ENCODE measurements at regions not wholly inside any gene's neighbourhood (a gene's known extent, or its start where the extent isn't known, plus 50 kb on each side); places are given as distances from the start of the nearest gene placed in this dataset.

DNA sequence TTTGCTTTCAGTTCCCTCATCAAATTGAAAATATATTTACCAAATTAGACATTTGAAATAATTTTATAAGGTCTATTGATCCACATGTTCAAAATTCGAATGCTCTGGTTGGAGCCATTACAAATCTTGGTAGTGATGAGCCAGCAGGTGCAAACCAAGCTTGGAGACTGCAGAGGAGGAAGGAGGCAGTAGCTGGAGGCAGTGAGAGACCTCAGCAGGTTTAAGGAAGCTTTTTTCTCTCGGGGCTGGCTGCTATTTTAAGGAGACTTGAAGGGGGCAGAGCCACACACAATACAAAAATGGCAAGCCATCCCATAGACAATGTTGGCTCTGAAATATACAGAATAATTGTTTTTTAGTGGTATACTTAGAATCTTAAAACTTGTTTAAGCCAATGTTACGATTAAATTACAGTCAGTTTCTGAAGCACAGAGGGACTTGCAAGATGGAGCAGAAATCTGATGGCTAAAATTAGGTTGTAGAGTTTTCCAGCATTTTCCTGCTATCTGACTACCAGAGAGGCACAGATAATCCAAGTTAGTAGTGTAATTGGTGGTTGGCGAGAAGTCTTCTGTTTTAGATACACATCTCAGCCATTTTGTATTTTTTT is 185.8 kb downstream of the SNX10 start:
- TF ChIP-seq CTCF (IDR thresholded peaks at IDR 0.05; ENCODE audit: poor library complexity) (no peak), EZH2 (IDR thresholded peaks at IDR 0.05; ENCODE audit: borderline replicate concordance) (no peak)

Measured in hepatocyte (in vitro differentiated cells).